ENCODE measurements at regions not wholly inside any gene's neighbourhood (a gene's known extent, or its start where the extent isn't known, plus 50 kb on each side); places are given as distances from the start of the nearest gene placed in this dataset.

GRCh38 chr2:136665736-136666135 is 99.6 kb upstream of the THSD7B start:
- TF ChIP-seq CTCF (IDR thresholded peaks at IDR 0.05; ENCODE audit: insufficient read depth, low read length): no peak
- no peak overlapping the region for H3K4me3 ChIP-seq (ENCODE audit: low read depth, low read length)
- no peak for DNase-seq (ENCODE audit: low read depth)

GRCh38 chr2:136664713-136665405 is 100.5 kb upstream of the THSD7B start:
- no peak for TF ChIP-seq CTCF (IDR thresholded peaks at IDR 0.05; ENCODE audit: insufficient read depth, low read length)
- H3K4me3 ChIP-seq (ENCODE audit: low read depth, low read length): no peak overlapping the region
- no peak for DNase-seq (ENCODE audit: low read depth)

GRCh38 chr2:136658201-136658600 is 107.1 kb upstream of the THSD7B start:
- no peak overlapping the region for H3K4me3 ChIP-seq (ENCODE audit: low read depth, low read length)
- no peak for DNase-seq (ENCODE audit: low read depth)
- no peak for TF ChIP-seq CTCF (IDR thresholded peaks at IDR 0.05; ENCODE audit: insufficient read depth, low read length)

GRCh38 chr2:136653861-136654260 is 111.5 kb upstream of the THSD7B start:
- no peak for DNase-seq (ENCODE audit: low read depth)
- no peak overlapping the region for H3K4me3 ChIP-seq (ENCODE audit: low read depth, low read length)
- TF ChIP-seq CTCF (IDR thresholded peaks at IDR 0.05; ENCODE audit: insufficient read depth, low read length): no peak

- DNase-seq (ENCODE audit: low read depth): no peak
- no peak for TF ChIP-seq CTCF (IDR thresholded peaks at IDR 0.05; ENCODE audit: insufficient read depth, low read length)
- H3K4me3 ChIP-seq (ENCODE audit: low read depth, low read length): no peak overlapping the region
These were observed 113.8 kb upstream of the THSD7B start for GRCh38 chr2:136651456-136652010.

GRCh38 chr2:136647039-136647438 is 118.3 kb upstream of the THSD7B start:
- TF ChIP-seq CTCF (IDR thresholded peaks at IDR 0.05; ENCODE audit: insufficient read depth, low read length): no peak
- DNase-seq (ENCODE audit: low read depth): no peak
- H3K4me3 ChIP-seq (ENCODE audit: low read depth, low read length): no peak overlapping the region
